ENCODE measurements at regions not wholly inside any gene's neighbourhood (a gene's known extent, or its start where the extent isn't known, plus 50 kb on each side); places are given as distances from the start of the nearest gene placed in this dataset.

- no peak for TF ChIP-seq E4F1 (IDR thresholded peaks at IDR 0.05; ENCODE audit: borderline replicate concordance, partially characterized antibody)
Measured at GRCh38 chr18:29156531-29156930, 979.6 kb upstream of the CDH2 start (continued).

GRCh38 chr18:29154758-29155725, 978.1 kb upstream of the CDH2 start:
- Histone ChIP-seq H3K4me2 (ENCODE audit: control insufficient read depth, insufficient read depth) (no peak overlapping the region), H3K27ac (ENCODE audit: control insufficient read depth, insufficient read depth) (no peak overlapping the region), H2AFZ (ENCODE audit: control insufficient read depth, low read depth, low read length) (no peak overlapping the region), H3K4me1 (ENCODE audit: control insufficient read depth, insufficient read depth, low read length) (no peaks in the 10 kb centered on the region), H3K36me3 (ENCODE audit: control insufficient read depth in 2 of 2, insufficient read depth in 2 of 2, low read length in 1 of 2) (no peaks in the 10 kb centered on the region), H4K20me1 (ENCODE audit: control insufficient read depth, insufficient read depth) (no peaks in the 10 kb centered on the region), H3K79me2 (ENCODE audit: control insufficient read depth, insufficient read depth, low read length) (no peaks in the 10 kb centered on the region), H3K9me3 (replicated peaks; ENCODE audit: control insufficient read depth, insufficient read depth, low read length) (no peaks in the 10 kb centered on the region), H3K4me3 (no peak overlapping the region), H3K9ac (ENCODE audit: control insufficient read depth, insufficient read depth, low read length) (no peak overlapping the region), H3K27me3 (replicated peaks in 1 of 2; ENCODE audit: control insufficient read depth in 2 of 2, insufficient read depth in 2 of 2, low read length in 1 of 2) (no peaks in the 10 kb centered on the region)
- CTCF ChIA-PET: no interaction called here
- RAD21 ChIA-PET (ENCODE audit: unreplicated experiment): no interaction called here
- intact Hi-C loops (cut with micrococcal nuclease; ENCODE audit: unreplicated experiment): no loop called here
- ATAC-seq: no peak
- 14% methylated on average over 9 of the region's 9 CpGs for WGBS (ENCODE audit: insufficient coverage, insufficient replicate concordance, low lambda C conversion rate, missing lambda C conversion rate)
- no peak for DNase-seq (ENCODE audit: low read depth, low spot score)
- in situ Hi-C loops (cut with MboI): no loop called here
- no TSS peak for BruUV-seq (replicated peaks)
- POLR2A ChIA-PET: no interaction called here
- SMC1A ChIA-PET (ENCODE audit: uncharacterized antibody, unreplicated experiment): no interaction called here
- no peak for FAIRE-seq
- TF ChIP-seq REST (IDR thresholded peaks at IDR 0.05; ENCODE audit: low read depth, low read length) (no peak), NFXL1 (IDR thresholded peaks at IDR 0.05; ENCODE audit: borderline replicate concordance) (no peak), ZNF687 (IDR thresholded peaks at IDR 0.05) (no peak), ZNF592 (IDR thresholded peaks at IDR 0.05) (no peak)
